Duodenal mucosa (tissue), 2 donors: ENCODE measurements at regions not wholly inside any gene's neighbourhood (a gene's known extent, or its start where the extent isn't known, plus 50 kb on each side); places are given as distances from the start of the nearest gene placed in this dataset.

Source experiments
- H3K27ac ChIP-seq: one replicate; pipeline ENCODE4 v1.7.0; 2013; ENCODE audit warnings: low read depth, low read length
- H3K27me3 ChIP-seq, 2 donors: one replicate each; pipeline ENCODE4 v1.7.0; 2013; ENCODE audit warnings: low read length in 2 of 2, control low read depth in 1 of 2; ENCODE audit not compliant: insufficient read depth in 2 of 2, control insufficient read depth in 1 of 2
- H3K36me3 ChIP-seq, 2 donors: one replicate each; pipeline ENCODE4 v1.7.0; 2013; ENCODE audit warnings: low read length in 2 of 2, control low read depth in 1 of 2; ENCODE audit not compliant: insufficient read depth in 2 of 2, control insufficient read depth in 1 of 2
- H3K4me1 ChIP-seq, 2 donors: one replicate each; pipeline ENCODE4 v1.7.0; 2013; ENCODE audit warnings: low read length in 2 of 2, control low read depth in 1 of 2; ENCODE audit not compliant: insufficient read depth in 2 of 2, control insufficient read depth in 1 of 2
- H3K4me3 ChIP-seq, 2 donors: one replicate each; pipeline ENCODE4 v1.7.0; 2013; ENCODE audit warnings: low read length in 2 of 2, low read depth in 1 of 2
- H3K9ac ChIP-seq, 2 donors: one replicate each; pipeline ENCODE4 v1.7.0; 2013; ENCODE audit warnings: low read length in 2 of 2, low read depth in 1 of 2
- H3K9me3 ChIP-seq, 2 donors: one replicate each; pipeline ENCODE4 v1.7.0; 2013; ENCODE audit warnings: low read length in 2 of 2, control low read depth in 1 of 2; ENCODE audit not compliant: control insufficient read depth in 1 of 2

DNA sequence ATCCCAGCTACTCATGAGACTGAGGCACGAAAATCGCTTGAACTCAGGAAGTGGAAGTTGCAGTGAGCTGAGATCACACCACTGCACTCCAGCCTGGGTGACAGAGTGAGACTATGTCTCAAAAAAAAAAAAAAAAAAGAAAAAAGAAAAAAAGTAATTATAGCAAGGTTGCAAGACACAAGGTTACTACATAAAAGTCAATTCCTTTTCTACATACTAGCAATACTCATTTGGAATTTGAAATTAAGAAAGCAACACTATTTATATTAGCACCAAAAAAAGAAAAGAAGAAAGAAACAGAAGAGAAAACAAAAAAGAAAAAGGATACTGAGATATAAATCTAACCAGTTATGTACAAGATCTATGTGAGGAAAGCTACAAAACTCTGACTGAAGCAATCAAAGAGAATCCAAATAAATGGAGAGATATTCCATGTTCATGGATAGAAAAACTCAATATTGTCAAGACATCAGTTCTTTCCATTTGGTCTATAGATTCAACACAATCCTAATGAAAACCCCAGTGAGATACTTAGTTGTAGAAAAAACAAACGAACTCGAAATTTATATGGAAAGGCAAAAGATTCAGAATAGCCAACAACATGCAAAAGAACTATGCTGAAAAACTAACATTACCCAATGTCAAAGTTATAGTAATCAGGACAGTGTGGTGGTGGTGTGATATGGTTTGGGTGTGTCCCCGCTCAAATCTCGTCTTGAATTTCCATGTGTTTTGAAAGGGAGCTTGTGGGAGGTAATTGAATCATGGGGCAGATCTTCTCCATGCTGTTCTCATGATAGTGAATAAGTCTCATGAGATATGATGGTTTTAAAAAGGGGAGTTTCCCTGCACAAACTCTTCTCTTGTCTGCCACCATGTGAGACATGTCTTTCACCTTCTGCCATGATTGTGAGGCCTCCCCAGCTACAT is 73.3 kb downstream of the GPX5 start:
- peaks cover 0 to 9% of the 10 kb centered on the region in 2 donors for H3K27me3 ChIP-seq
- H3K4me1 ChIP-seq = no peaks in the 10 kb centered on the region
- no peaks in the 10 kb centered on the region for H3K36me3 ChIP-seq
- H3K4me3 ChIP-seq = no peak overlapping the region
- H3K9me3 ChIP-seq = no peaks in the 10 kb centered on the region
- H3K9ac ChIP-seq = no peak overlapping the region
- H3K27ac ChIP-seq = no peak overlapping the region

DNA sequence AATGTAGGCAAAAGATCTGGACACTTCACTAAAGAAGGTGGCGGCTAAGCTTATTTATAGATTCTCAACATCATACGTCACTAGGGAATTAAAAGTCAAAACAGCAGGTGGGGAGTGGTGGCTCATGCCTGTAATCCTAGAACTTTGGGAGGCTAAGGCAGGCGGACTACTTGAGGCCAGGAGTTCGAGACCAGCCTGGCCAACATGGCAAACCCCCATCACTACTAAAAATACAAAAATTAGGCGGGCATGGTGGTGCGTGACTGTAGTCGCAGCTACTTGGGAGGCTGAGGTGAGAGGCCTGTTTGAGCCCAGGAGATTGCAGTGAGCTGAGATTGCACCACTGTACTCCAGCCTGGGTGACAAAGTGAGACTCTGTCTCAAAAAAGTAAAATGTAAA is 74.6 kb downstream of the GPX5 start:
- Histone ChIP-seq H3K27me3 (peaks cover 0 to 9% of the 10 kb centered on the region in 2 donors), H3K4me3 (no peak overlapping the region), H3K4me1 (no peaks in the 10 kb centered on the region), H3K9ac (no peak overlapping the region), H3K36me3 (no peaks in the 10 kb centered on the region), H3K27ac (no peak overlapping the region), H3K9me3 (no peaks in the 10 kb centered on the region)

DNA sequence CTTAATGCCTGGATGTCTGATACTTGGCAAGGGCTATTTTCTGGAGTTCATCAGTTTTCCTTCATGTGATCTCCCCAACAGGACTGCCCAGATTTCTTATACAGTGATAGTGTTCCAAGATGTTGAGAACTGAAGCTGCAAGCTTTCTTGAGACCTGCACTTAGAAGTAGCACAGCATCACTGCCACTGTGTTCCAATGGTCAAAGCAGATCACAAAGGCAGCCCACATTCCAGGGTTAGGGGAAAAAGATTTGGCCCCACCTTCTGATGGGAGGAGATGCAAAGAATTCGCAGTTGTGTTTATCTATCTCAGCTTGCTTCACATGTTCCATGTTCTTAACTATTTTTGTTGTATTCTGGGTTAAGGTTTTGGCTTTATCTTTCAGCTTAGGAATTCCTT is 78.2 kb downstream of the GPX5 start:
- Histone ChIP-seq H3K4me1 (no peaks in the 10 kb centered on the region), H3K27me3 (peaks cover 10 to 20% of the 10 kb centered on the region in 2 donors), H3K9me3 (no peaks in the 10 kb centered on the region), H3K4me3 (no peak overlapping the region), H3K9ac (no peak overlapping the region), H3K27ac (no peak overlapping the region), H3K36me3 (no peaks in the 10 kb centered on the region)

DNA sequence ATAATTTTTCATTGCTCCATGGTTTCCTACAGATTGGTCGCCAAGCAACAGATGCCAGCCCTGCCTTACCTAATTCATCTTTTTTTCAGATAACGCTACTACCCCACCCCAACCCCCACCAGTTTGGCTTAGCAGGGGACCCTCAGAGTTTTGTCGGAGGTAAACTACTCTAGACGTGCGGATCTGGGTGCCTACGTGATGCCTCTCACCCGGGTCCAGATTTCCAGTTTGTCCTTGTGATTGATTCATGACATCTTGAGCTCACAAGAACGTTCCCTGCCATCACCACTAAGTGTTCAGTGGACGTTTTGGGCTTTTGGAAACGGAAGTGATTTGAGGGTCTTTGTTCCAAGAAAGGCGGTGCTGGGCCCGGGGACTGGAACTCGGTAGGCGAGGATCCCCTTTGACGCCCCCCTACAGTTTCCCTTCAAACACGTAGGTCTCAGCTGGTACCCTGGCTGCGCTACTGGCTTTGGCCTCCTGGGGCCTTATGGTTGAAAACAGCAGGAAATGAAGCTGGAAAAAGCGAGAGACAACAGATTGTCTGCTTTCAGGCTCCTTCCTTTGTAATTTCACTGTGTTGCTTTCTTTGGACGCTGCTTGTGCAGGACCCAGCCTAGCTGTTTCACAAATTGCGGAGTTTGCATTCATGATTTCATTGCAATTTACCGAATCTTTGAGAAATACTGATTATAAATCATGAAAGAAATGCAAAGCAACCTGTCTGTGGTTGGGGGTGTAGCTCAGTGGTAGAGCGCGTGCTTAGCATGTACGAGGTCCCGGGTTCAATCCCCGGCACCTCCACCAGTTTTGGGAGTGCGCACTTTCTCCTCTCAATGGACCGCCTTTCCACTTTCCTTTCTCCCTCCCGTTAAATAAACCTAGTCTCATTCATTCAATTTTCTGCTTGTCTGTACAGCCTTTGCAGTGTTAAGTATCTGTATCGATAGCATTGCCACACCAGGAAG is 81.0 kb downstream of the GPX5 start:
- Histone ChIP-seq H3K4me3 (no peak overlapping the region), H3K27me3 (peaks cover 10 to 24% of the 10 kb centered on the region in 2 donors), H3K4me1 (no peaks in the 10 kb centered on the region), H3K9ac (no peak overlapping the region), H3K27ac (no peak overlapping the region), H3K36me3 (no peaks in the 10 kb centered on the region), H3K9me3 (no peaks in the 10 kb centered on the region)

DNA sequence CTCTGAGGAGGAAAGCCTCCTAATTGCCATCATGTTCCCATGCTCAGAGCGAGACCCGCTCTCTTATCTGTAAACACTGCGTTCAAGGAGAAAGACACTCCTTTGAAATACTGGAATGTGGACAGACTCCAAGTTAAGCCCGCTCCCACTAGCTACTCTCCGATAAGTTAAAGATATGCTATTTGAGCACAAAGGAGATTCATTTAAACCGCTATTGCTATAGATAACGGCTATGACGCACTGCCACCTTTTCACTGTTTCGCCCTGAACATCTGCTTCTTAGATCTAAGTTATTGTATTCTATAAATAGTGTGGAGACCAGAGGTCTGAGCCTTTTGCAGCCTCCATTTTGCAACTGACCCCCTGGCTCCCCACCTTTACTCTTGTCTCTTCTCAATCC is 82.3 kb downstream of the GPX5 start:
- peaks cover 10 to 24% of the 10 kb centered on the region in 2 donors for H3K27me3 ChIP-seq
- H3K4me3 ChIP-seq = no peak overlapping the region
- H3K9me3 ChIP-seq = no peaks in the 10 kb centered on the region
- no peak overlapping the region for H3K27ac ChIP-seq
- no peaks in the 10 kb centered on the region for H3K36me3 ChIP-seq
- no peak overlapping the region for H3K9ac ChIP-seq
- no peaks in the 10 kb centered on the region for H3K4me1 ChIP-seq

DNA sequence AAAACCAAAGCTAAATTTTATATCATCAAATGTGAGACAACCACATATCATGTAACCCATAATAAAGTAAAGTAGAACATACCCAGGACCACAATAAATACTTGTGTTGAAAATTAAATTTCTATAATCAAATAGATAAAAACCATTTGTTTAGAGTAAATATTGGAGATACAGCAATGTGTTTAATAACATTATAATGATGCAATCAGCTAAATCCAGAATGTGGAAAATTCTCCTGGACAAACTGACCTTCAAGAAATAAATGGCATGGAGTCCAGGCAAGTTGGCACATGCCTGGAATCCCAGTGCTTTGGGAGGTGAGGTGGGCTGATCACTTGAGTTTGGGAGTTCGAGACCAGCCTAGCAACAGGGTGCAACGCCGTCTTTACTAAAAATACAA is 84.0 kb downstream of the GPX5 start:
- Histone ChIP-seq H3K9me3 (no peaks in the 10 kb centered on the region), H3K9ac (no peak overlapping the region), H3K27me3 (peaks cover 10 to 24% of the 10 kb centered on the region in 2 donors), H3K4me3 (no peak overlapping the region), H3K4me1 (no peaks in the 10 kb centered on the region), H3K27ac (no peak overlapping the region), H3K36me3 (no peaks in the 10 kb centered on the region)

DNA sequence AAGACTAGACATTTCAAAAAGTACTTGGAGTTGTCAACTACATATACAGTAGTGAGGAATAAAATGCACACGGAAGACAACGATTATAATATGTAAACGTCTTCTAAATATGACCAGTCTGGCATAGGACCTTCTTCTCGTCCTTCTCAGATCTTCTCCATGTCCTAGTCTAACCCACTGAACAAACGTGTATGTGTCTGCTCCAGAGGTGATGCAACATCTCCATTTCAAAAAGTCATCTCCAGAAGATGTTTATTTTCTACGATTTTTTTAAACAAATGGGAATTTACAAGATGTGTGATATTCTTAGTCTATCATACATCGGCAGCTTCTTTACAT is 89.9 kb downstream of the GPX5 start:
- peaks cover 9 to 10% of the 10 kb centered on the region in 2 donors for H3K27me3 ChIP-seq
- no peaks in the 10 kb centered on the region for H3K4me1 ChIP-seq
- H3K4me3 ChIP-seq = no peak overlapping the region

DNA sequence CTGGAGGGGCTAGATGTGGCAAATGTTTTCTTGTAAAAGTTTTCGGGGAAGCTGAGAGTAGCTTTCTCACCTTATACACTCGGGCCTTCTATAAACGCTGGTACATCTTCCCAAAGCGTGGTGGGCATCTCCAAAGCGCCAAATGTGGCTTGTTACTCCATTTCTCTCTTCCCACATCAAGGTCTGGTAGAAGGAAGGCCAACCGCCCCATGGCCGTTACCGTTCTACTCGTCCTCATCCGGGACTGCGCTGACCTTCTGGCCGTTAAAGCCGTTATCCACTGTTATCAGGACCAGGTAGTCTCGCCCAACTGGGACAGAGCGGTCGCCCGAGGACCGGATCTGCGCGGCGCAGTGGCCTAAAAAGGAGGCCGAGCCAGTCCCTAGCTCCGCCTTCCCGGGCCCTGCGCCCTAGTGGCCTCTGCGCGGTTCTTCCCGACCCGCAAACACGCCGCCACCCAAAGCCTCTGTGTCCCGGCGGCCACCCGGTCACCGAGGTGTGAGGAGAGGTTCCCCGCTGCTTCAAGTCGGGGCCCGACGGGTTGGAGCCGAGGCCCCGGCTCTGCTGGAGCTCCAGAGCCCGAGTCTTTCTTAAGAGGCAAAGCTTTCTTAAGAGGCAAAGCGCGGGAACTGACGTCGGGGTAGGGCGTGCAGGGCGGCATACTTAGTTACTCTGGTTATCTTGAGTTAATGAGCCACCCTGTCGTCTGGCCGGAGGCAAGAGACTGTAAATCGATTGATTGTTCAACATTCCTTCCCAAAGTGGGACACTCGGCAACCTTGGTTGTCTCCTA is 90.5 kb downstream of the GPX5 start:
- Histone ChIP-seq H3K4me3 (no peak overlapping the region), H3K36me3 (no peaks in the 10 kb centered on the region), H3K27me3 (peaks cover 9 to 10% of the 10 kb centered on the region in 2 donors), H3K27ac (no peak overlapping the region), H3K4me1 (no peaks in the 10 kb centered on the region), H3K9ac (no peak overlapping the region), H3K9me3 (no peaks in the 10 kb centered on the region)

More for the DNA sequence above, 89.9 kb downstream of the GPX5 start:
- H3K27ac ChIP-seq = no peak overlapping the region
- no peak overlapping the region for H3K9ac ChIP-seq
- no peaks in the 10 kb centered on the region for H3K9me3 ChIP-seq
- no peaks in the 10 kb centered on the region for H3K36me3 ChIP-seq

DNA sequence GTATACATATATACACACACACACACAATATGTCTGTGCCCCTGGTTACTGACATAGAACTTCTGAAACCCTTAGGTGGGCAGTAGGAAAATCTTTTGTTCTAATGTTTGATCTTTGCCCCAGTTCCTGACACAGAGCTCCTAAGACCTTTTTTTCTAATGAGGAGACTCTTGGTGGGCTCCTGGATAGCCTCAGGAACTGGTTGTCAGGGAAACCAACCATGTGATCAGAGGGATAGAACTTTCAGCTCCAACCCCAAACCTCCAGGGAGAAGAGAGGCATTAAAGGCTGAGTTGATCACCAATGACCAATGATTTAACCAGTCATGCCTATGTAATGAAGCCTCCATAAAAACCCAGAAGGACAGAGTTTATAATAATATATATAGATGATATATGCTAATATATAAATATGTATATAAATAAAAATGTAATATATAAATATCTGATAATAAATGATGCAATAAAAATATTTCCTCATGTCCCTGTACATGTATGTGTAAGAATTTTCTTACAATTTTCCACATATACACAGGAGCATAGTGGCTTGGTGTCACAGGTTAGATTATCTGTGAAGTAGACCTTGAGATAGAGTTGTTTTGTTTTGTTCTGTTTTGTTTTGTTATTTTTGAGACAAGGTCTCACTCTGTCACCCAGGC is 93.3 kb downstream of the GPX5 start:
- Histone ChIP-seq H3K9me3 (no peaks in the 10 kb centered on the region), H3K4me3 (no peak overlapping the region), H3K27ac (no peak overlapping the region), H3K4me1 (no peaks in the 10 kb centered on the region), H3K9ac (no peak overlapping the region), H3K27me3 (peaks cover 9 to 10% of the 10 kb centered on the region in 2 donors), H3K36me3 (no peaks in the 10 kb centered on the region)
